GM12875 (cell line): ENCODE measurements at regions not wholly inside any gene's neighbourhood (a gene's known extent, or its start where the extent isn't known, plus 50 kb on each side); places are given as distances from the start of the nearest gene placed in this dataset.

ENCODE experiments used
- H3K4me3 ChIP-seq: one replicate; pipeline ENCODE4 v1.5.1; 2011; ENCODE audit warnings: low read depth, low read length, control low read depth
- CTCF ChIP-seq: IDR thresholded peaks from 2 replicates; pipeline ENCODE4 v1.5.1; 2011; ENCODE audit warnings: low read depth, mild to moderate bottlenecking, control low read depth, inconsistent platforms, low read length, moderate library complexity, borderline replicate concordance; ENCODE audit not compliant: insufficient read depth

GRCh38 chr18:38635709-38636430 lies 1070.3 kb upstream of the CELF4 start:
- no peak for TF ChIP-seq CTCF
- no peak overlapping the region for H3K4me3 ChIP-seq

GRCh38 chr18:38634117-38634516 lies 1068.5 kb upstream of the CELF4 start:
- TF ChIP-seq CTCF = no peak
- H3K4me3 ChIP-seq = no peak overlapping the region

GRCh38 chr18:38633333-38633732 lies 1067.7 kb upstream of the CELF4 start:
- TF ChIP-seq CTCF = no peak
- H3K4me3 ChIP-seq = no peak overlapping the region

GRCh38 chr18:38619129-38619528 lies 1053.5 kb upstream of the CELF4 start:
- no peak overlapping the region for H3K4me3 ChIP-seq
- TF ChIP-seq CTCF = no peak

- no peak for TF ChIP-seq CTCF
These were observed 1050.7 kb upstream of the CELF4 start for GRCh38 chr18:38616306-38616705.

GRCh38 chr18:38612904-38613303 lies 1047.3 kb upstream of the CELF4 start:
- H3K4me3 ChIP-seq = no peak overlapping the region
- TF ChIP-seq CTCF = no peak

More at GRCh38 chr18:38616306-38616705, 1050.7 kb upstream of the CELF4 start:
- H3K4me3 ChIP-seq = no peak overlapping the region

GRCh38 chr18:38611036-38611964 lies 1045.7 kb upstream of the CELF4 start:
- TF ChIP-seq CTCF = no peak
- H3K4me3 ChIP-seq = no peak overlapping the region
